Erythroblast (primary cell): ENCODE measurements at regions not wholly inside any gene's neighbourhood (a gene's known extent, or its start where the extent isn't known, plus 50 kb on each side); places are given as distances from the start of the nearest gene placed in this dataset.

Source experiments
- GATA1 ChIP-seq: IDR thresholded peaks from 2 replicates; pipeline ENCODE4 v1.6.1; 2011; ENCODE audit warnings: low read depth, mild to moderate bottlenecking, control low read depth, low read length, moderate library complexity
- POLR2A ChIP-seq: IDR thresholded peaks from 2 replicates; pipeline ENCODE4 v1.6.1; 2011; ENCODE audit warnings: mild to moderate bottlenecking, low read length

DNA sequence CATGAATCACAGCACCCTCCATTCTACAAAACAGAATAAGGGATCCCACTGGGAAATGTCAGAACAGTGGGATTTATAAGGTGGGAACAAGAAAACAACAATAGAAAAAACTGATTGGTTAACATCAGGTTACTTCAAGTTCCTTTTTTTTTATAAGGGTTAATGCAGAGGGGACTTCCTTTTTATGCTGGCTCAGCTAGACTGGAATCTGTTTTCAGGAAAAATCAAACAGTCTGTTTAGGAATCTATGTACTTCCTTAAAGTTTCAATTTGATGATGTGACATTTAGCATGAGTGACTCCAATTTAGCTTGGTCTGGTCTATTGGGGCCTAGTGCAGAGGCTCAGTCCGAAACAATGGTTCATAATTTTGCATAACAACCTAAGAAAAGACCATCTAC lies 192.9 kb downstream of the ADGRA3 start:
- TF ChIP-seq POLR2A (no peak), GATA1 (no peak)
